Gastroesophageal sphincter (tissue), 3 donors: ENCODE measurements at regions not wholly inside any gene's neighbourhood (a gene's known extent, or its start where the extent isn't known, plus 50 kb on each side); places are given as distances from the start of the nearest gene placed in this dataset.

Experiments
- POLR2A ChIP-seq, 2 donors: fragments of 450-650 bp; IDR thresholded peaks; one replicate each; pipeline ENCODE4 v1.6.1; 2017; ENCODE audit warnings: antibody characterized with exemption in 2 of 2, mild to moderate bottlenecking in 2 of 2, moderate library complexity in 1 of 2
- TF ChIP-seq, protein P1 (sequence below), 4 experiments: fragments of 200-600 bp in 2 of 4; fragments of 450-650 bp in 2 of 4; sonication (generic) in 1 of 4; IDR thresholded peaks; one replicate each; pipeline ENCODE4 v1.5.1; 2017 to 2019; ENCODE audit warnings: antibody characterized with exemption in 4 of 4, mild to moderate bottlenecking in 2 of 4, moderate library complexity in 2 of 4

DNA sequence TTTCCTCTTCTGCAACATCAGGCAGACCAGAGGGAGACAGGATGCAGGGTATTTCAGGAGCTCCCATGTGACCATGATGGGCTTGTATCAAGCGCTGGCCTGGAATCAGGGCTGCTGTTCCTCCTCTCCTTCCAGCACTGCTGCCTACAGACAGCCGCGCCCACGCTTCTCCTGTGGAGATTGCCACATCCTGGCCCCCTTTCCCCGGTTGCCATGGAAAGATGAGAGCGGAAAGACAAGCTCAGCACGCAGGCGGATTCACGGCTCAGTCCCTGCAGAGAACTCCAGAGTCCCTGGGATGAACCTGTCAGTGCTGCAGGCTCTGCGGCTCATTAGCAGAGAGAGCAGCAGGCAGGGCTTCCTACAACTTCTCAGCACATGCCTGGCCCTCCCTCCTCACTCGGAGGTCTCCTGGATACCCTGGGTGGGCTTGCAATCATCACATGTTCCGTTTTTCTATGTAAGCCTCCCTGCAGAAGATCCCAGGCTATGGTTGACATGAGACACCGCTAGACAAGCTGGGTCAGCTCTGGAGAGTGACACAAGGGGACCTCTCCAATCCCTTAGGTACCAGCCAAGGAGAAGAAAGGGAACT is 497.8 kb upstream of the MYT1L start:
- TF ChIP-seq, protein P1, sequence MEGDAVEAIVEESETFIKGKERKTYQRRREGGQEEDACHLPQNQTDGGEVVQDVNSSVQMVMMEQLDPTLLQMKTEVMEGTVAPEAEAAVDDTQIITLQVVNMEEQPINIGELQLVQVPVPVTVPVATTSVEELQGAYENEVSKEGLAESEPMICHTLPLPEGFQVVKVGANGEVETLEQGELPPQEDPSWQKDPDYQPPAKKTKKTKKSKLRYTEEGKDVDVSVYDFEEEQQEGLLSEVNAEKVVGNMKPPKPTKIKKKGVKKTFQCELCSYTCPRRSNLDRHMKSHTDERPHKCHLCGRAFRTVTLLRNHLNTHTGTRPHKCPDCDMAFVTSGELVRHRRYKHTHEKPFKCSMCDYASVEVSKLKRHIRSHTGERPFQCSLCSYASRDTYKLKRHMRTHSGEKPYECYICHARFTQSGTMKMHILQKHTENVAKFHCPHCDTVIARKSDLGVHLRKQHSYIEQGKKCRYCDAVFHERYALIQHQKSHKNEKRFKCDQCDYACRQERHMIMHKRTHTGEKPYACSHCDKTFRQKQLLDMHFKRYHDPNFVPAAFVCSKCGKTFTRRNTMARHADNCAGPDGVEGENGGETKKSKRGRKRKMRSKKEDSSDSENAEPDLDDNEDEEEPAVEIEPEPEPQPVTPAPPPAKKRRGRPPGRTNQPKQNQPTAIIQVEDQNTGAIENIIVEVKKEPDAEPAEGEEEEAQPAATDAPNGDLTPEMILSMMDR (IDR thresholded peaks at IDR 0.05), result no peak
- TF ChIP-seq POLR2A (IDR thresholded peaks at IDR 0.05), result no peak
